Activated CD8-positive, alpha-beta T cell treated with anti-CD3 and anti-CD28 coated beads, Interleukin-2, amount 10 ng/mL, durations not matched to agents 7 days and 5 days (primary cell): ENCODE measurements at regions not wholly inside any gene's neighbourhood (a gene's known extent, or its start where the extent isn't known, plus 50 kb on each side); places are given as distances from the start of the nearest gene placed in this dataset.
A peak's percentile ranks its signal among the peaks of the same experiment; 100 is the strongest.

Experiments
- ATAC-seq: fragments of 150-1000 bp; cut with Tn5 transposase; one replicate; pipeline ENCODE4 v1.10.0; 2021; ENCODE audit warnings: moderate library complexity
- CTCF ChIA-PET: fragments of 350-600 bp; sonication (Branson Sonifier 250); formaldehyde crosslinking; loops from one replicate; lab custom pipeline; 2021; ENCODE audit warnings: antibody characterized with exemption; lab: Charles Lee
- POLR2A ChIA-PET: fragments of 350-600 bp; sonication (Branson Sonifier 250); formaldehyde crosslinking; loops from one replicate; lab custom pipeline; 2021; ENCODE audit warnings: antibody characterized with exemption; lab: Charles Lee
- DNase-seq: peaks from one replicate; pipeline ENCODE4 v3.0.0-alpha.2; 2020
- H3K27ac Mint-ChIP-seq: one replicate; pipeline ENCODE4 v1.8.0; 2021; ENCODE audit warnings: mild to moderate bottlenecking, mixed read lengths
- H3K27me3 Mint-ChIP-seq: one replicate; pipeline ENCODE4 v1.8.0; 2021; ENCODE audit warnings: low read depth, mixed read lengths
- H3K36me3 Mint-ChIP-seq: one replicate; pipeline ENCODE4 v1.8.0; 2021; ENCODE audit warnings: low read depth, mixed read lengths
- H3K4me1 Mint-ChIP-seq: one replicate; pipeline ENCODE4 v1.8.0; 2021; ENCODE audit warnings: low read depth, mixed read lengths
- H3K4me3 Mint-ChIP-seq: one replicate; pipeline ENCODE4 v1.8.0; 2021; ENCODE audit warnings: mild to moderate bottlenecking, mixed read lengths
- H3K9me3 Mint-ChIP-seq: one replicate; pipeline ENCODE4 v1.8.0; 2022; ENCODE audit warnings: mixed read lengths; ENCODE audit not compliant: insufficient read depth

- H3K36me3 Mint-ChIP-seq, result peaks cover 8% of the 10 kb centered on the region
- ATAC-seq, result peak; percentile 50
- no peak overlapping the region for H3K27ac Mint-ChIP-seq
- CTCF ChIA-PET, result interaction anchor here (0.6 to 13.8 kb wide), 21 partner anchors 10 to 462 kb away, joined by 3 to 338 read pairs (median 4); partner anchors contain the start of gene CXCR4
- H3K4me3 Mint-ChIP-seq, result no peak overlapping the region
- DNase-seq, result peak; percentile 87
- no peaks in the 10 kb centered on the region for H3K9me3 Mint-ChIP-seq
- H3K27me3 Mint-ChIP-seq, result no peaks in the 10 kb centered on the region
- POLR2A ChIA-PET, result interaction anchor here (1.6 to 3.8 kb wide), 2 partner anchors 262 to 504 kb away, joined by 5 to 17 read pairs; no protein-coding TSS in a partner anchor
- peaks cover 82% of the 10 kb centered on the region for H3K4me1 Mint-ChIP-seq
These were observed 261.0 kb upstream of the CXCR4 start for GRCh38 chr2:136378712-136379595.

- H3K9me3 Mint-ChIP-seq, result no peaks in the 10 kb centered on the region
- DNase-seq (no peak), ATAC-seq (no peak)
- H3K27ac Mint-ChIP-seq, result no peak overlapping the region
- H3K27me3 Mint-ChIP-seq, result no peaks in the 10 kb centered on the region
- H3K36me3 Mint-ChIP-seq, result peaks cover 8% of the 10 kb centered on the region
- CTCF ChIA-PET, result interaction anchor here (0.8 to 13.8 kb wide), 19 partner anchors 15 to 461 kb away, joined by 3 to 338 read pairs (median 5); no protein-coding TSS in a partner anchor
- POLR2A ChIA-PET, result interaction anchor here (0.7 to 1.6 kb wide), 6 partner anchors 15 to 502 kb away, joined by 3 to 6 read pairs (median 4); no protein-coding TSS in a partner anchor
- H3K4me1 Mint-ChIP-seq, result peaks cover 69% of the 10 kb centered on the region
- no peak overlapping the region for H3K4me3 Mint-ChIP-seq
These were observed 259.8 kb upstream of the CXCR4 start for GRCh38 chr2:136377423-136378382.

- ChIA-PET CTCF (interaction anchor here (0.8 to 13.8 kb wide), 15 partner anchors 8 to 460 kb away, joined by 3 to 338 read pairs (median 4); no protein-coding TSS in a partner anchor), POLR2A (interaction anchor here (0.8 to 1.7 kb wide), 8 partner anchors 14 to 327 kb away, joined by 3 to 6 read pairs (median 4); partner anchors contain the start of gene CXCR4)
- Mint-ChIP-seq H3K4me1 (peaks cover 60% of the 10 kb centered on the region), H3K36me3 (peaks cover 8% of the 10 kb centered on the region), H3K9me3 (no peaks in the 10 kb centered on the region), H3K27me3 (no peaks in the 10 kb centered on the region), H3K4me3 (no peak overlapping the region), H3K27ac (peak overlapping the region; percentile 83)
- no peak for ATAC-seq
- no peak for DNase-seq
These were observed 258.9 kb upstream of the CXCR4 start for GRCh38 chr2:136376798-136377211.

GRCh38 chr2:136376211-136376610 is 258.3 kb upstream of the CXCR4 start:
- Mint-ChIP-seq H3K27me3 (no peaks in the 10 kb centered on the region), H3K36me3 (peaks cover 8% of the 10 kb centered on the region), H3K27ac (peak overlapping the region; percentile 83), H3K4me3 (no peak overlapping the region), H3K4me1 (peaks cover 55% of the 10 kb centered on the region), H3K9me3 (no peaks in the 10 kb centered on the region)
- ChIA-PET POLR2A (interaction anchor here (0.7 to 1.7 kb wide), 9 partner anchors 13 to 501 kb away, joined by 3 to 6 read pairs (median 4); partner anchors contain the start of gene CXCR4), CTCF (interaction anchor here (0.7 to 13.8 kb wide), 15 partner anchors 8 to 460 kb away, joined by 3 to 338 read pairs (median 4); no protein-coding TSS in a partner anchor)
- DNase-seq (no peak), ATAC-seq (no peak)

GRCh38 chr2:136375017-136375901 is 257.3 kb upstream of the CXCR4 start:
- ATAC-seq (peak; percentile 43), DNase-seq (peak; percentile 41)
- H3K27ac Mint-ChIP-seq, result peak overlapping the region; percentile 83
- H3K4me1 Mint-ChIP-seq, result peaks cover 50% of the 10 kb centered on the region
- ChIA-PET CTCF (interaction anchor here (1.0 to 13.8 kb wide), 7 partner anchors 9 to 459 kb away, joined by 3 to 338 read pairs (median 4); no protein-coding TSS in a partner anchor), POLR2A (interaction anchor here (0.9 to 1.7 kb wide), 4 partner anchors 12 to 258 kb away, joined by 3 to 6 read pairs (median 6); partner anchors contain the start of gene CXCR4)
- H3K9me3 Mint-ChIP-seq, result no peaks in the 10 kb centered on the region
- no peak overlapping the region for H3K4me3 Mint-ChIP-seq
- peaks cover 3% of the 10 kb centered on the region for H3K27me3 Mint-ChIP-seq
- H3K36me3 Mint-ChIP-seq, result peaks cover 8% of the 10 kb centered on the region

GRCh38 chr2:136373841-136374240 is 255.9 kb upstream of the CXCR4 start:
- H3K27me3 Mint-ChIP-seq, result peaks cover 7% of the 10 kb centered on the region
- ChIA-PET CTCF (interaction anchor here (1.5 kb wide), 1 partner anchor 46 kb away, joined by 3 read pairs; no protein-coding TSS in a partner anchor), POLR2A (no interaction called here)
- ATAC-seq (no peak), DNase-seq (no peak)
- peaks cover 49% of the 10 kb centered on the region for H3K4me1 Mint-ChIP-seq
- H3K4me3 Mint-ChIP-seq, result no peak overlapping the region
- H3K27ac Mint-ChIP-seq, result no peak overlapping the region
- H3K9me3 Mint-ChIP-seq, result no peaks in the 10 kb centered on the region
- peaks cover 8% of the 10 kb centered on the region for H3K36me3 Mint-ChIP-seq

GRCh38 chr2:136373029-136373428 is 255.1 kb upstream of the CXCR4 start:
- DNase-seq (no peak), ATAC-seq (no peak)
- Mint-ChIP-seq H3K27ac (no peak overlapping the region), H3K9me3 (peaks cover under 1% of the 10 kb centered on the region), H3K27me3 (peaks cover 7% of the 10 kb centered on the region), H3K4me3 (no peak overlapping the region), H3K4me1 (peaks cover 42% of the 10 kb centered on the region), H3K36me3 (peaks cover 8% of the 10 kb centered on the region)
- CTCF ChIA-PET, result no interaction called here
- POLR2A ChIA-PET, result interaction anchor here (0.6 kb wide), 1 partner anchor 248 kb away, joined by 3 read pairs; no protein-coding TSS in a partner anchor

GRCh38 chr2:136363900-136364299 is 246.0 kb upstream of the CXCR4 start:
- POLR2A ChIA-PET, result interaction anchor here (1.7 kb wide), 1 partner anchor 13 kb away, joined by 6 read pairs; no protein-coding TSS in a partner anchor
- DNase-seq (peak; percentile 18), ATAC-seq (no peak)
- Mint-ChIP-seq H3K4me1 (peaks cover 42% of the 10 kb centered on the region), H3K9me3 (peaks cover 9% of the 10 kb centered on the region), H3K36me3 (peaks cover 5% of the 10 kb centered on the region), H3K27ac (no peak overlapping the region), H3K27me3 (peaks cover 5% of the 10 kb centered on the region), H3K4me3 (no peak overlapping the region)
- CTCF ChIA-PET, result interaction anchor here (1.9 kb wide), 1 partner anchor 450 kb away, joined by 6 read pairs; no protein-coding TSS in a partner anchor

GRCh38 chr2:136363470-136363869 is 245.5 kb upstream of the CXCR4 start:
- no peak overlapping the region for H3K27ac Mint-ChIP-seq
- H3K36me3 Mint-ChIP-seq, result peaks cover 5% of the 10 kb centered on the region
- ATAC-seq (no peak), DNase-seq (peak; percentile 21)
- peaks cover 6% of the 10 kb centered on the region for H3K27me3 Mint-ChIP-seq
- H3K4me3 Mint-ChIP-seq, result no peak overlapping the region
- ChIA-PET CTCF (interaction anchor here (1.4 to 1.9 kb wide), 3 partner anchors 14 to 449 kb away, joined by 5 to 11 read pairs (median 6); no protein-coding TSS in a partner anchor), POLR2A (interaction anchor here (1.3 to 1.7 kb wide), 2 partner anchors 13 to 246 kb away, joined by 3 to 6 read pairs; no protein-coding TSS in a partner anchor)
- H3K9me3 Mint-ChIP-seq, result peaks cover 9% of the 10 kb centered on the region
- H3K4me1 Mint-ChIP-seq, result peaks cover 45% of the 10 kb centered on the region
